ENCODE measurements at regions not wholly inside any gene's neighbourhood (a gene's known extent, or its start where the extent isn't known, plus 50 kb on each side); places are given as distances from the start of the nearest gene placed in this dataset.

- TF ChIP-seq, protein P1, sequence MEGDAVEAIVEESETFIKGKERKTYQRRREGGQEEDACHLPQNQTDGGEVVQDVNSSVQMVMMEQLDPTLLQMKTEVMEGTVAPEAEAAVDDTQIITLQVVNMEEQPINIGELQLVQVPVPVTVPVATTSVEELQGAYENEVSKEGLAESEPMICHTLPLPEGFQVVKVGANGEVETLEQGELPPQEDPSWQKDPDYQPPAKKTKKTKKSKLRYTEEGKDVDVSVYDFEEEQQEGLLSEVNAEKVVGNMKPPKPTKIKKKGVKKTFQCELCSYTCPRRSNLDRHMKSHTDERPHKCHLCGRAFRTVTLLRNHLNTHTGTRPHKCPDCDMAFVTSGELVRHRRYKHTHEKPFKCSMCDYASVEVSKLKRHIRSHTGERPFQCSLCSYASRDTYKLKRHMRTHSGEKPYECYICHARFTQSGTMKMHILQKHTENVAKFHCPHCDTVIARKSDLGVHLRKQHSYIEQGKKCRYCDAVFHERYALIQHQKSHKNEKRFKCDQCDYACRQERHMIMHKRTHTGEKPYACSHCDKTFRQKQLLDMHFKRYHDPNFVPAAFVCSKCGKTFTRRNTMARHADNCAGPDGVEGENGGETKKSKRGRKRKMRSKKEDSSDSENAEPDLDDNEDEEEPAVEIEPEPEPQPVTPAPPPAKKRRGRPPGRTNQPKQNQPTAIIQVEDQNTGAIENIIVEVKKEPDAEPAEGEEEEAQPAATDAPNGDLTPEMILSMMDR (IDR thresholded peaks at IDR 0.05; ENCODE audit: insufficient read depth, low read length, poor library complexity, severe bottlenecking), result no peak
- H3K36me3 ChIP-seq (ENCODE audit: control insufficient read depth, insufficient read depth, low read length), result no peaks in the 10 kb centered on the region
- H3K4me3 ChIP-seq (ENCODE audit: low read depth, low read length), result no peak overlapping the region
- no peak for DNase-seq (ENCODE audit: low read depth)
- H3K27me3 ChIP-seq (ENCODE audit: control insufficient read depth, insufficient read depth, low read length), result no peaks in the 10 kb centered on the region
Measured at GRCh38 chr12:58087423-58088127, 146.2 kb downstream of the ATP23 start.

GRCh38 chr12:58089588-58089987 is 148.2 kb downstream of the ATP23 start:
- DNase-seq (ENCODE audit: low read depth), result no peak
- Histone ChIP-seq H3K36me3 (ENCODE audit: control insufficient read depth, insufficient read depth, low read length) (no peaks in the 10 kb centered on the region), H3K4me3 (ENCODE audit: low read depth, low read length) (no peak overlapping the region), H3K27me3 (ENCODE audit: control insufficient read depth, insufficient read depth, low read length) (no peaks in the 10 kb centered on the region)
- TF ChIP-seq, protein P1 (IDR thresholded peaks at IDR 0.05; ENCODE audit: insufficient read depth, low read length, poor library complexity, severe bottlenecking), result no peak

GRCh38 chr12:58090685-58091084 is 149.3 kb downstream of the ATP23 start:
- no peaks in the 10 kb centered on the region for H3K36me3 ChIP-seq (ENCODE audit: control insufficient read depth, insufficient read depth, low read length)
- no peaks in the 10 kb centered on the region for H3K27me3 ChIP-seq (ENCODE audit: control insufficient read depth, insufficient read depth, low read length)
- DNase-seq (ENCODE audit: low read depth), result no peak
- no peak overlapping the region for H3K4me3 ChIP-seq (ENCODE audit: low read depth, low read length)
- TF ChIP-seq, protein P1 (IDR thresholded peaks at IDR 0.05; ENCODE audit: insufficient read depth, low read length, poor library complexity, severe bottlenecking), result no peak

DNA sequence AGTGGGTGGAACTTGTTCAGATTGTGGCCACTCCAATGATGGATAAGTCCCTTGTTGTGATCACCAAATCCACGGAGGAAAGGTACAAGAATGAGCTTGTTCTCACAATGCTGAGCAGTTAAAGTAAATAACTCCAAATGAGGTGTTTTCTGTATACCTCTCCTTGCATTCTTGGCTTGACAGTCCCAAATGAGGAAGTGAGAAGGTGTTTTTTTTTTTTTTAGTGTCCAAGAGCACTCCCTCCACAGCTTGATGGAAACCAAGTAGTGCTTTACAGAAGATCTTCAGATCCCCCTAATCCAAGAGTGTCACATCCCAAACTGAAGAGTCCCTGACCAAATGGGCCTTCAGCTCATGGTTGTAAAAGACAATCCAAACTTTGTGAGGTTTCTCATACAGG is 153.6 kb downstream of the ATP23 start:
- TF ChIP-seq, protein P1 (IDR thresholded peaks at IDR 0.05; ENCODE audit: insufficient read depth, low read length, poor library complexity, severe bottlenecking), result no peak
- Histone ChIP-seq H3K36me3 (ENCODE audit: control insufficient read depth, insufficient read depth, low read length) (no peaks in the 10 kb centered on the region), H3K4me3 (ENCODE audit: low read depth, low read length) (no peak overlapping the region), H3K27me3 (ENCODE audit: control insufficient read depth, insufficient read depth, low read length) (no peaks in the 10 kb centered on the region)
- no peak for DNase-seq (ENCODE audit: low read depth)

DNA sequence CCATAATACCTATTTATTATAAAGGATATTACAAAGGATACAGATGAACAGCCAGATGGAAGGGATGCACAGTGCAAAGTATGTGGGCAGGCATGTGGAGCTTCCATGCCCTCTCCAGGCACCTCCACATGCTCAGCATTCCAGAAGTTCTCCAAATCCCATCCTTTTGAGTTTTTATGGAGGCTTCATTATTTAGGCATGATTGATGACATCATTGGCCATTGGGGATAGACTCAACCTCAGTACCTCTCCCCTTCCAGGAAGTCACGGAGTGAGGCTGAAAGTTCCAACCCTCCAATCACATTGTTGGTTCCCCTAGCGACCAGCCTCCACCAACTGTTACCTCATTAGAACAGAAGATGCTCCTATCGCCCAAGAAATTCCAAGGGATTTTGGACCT is 156.4 kb downstream of the ATP23 start:
- H3K4me3 ChIP-seq (ENCODE audit: low read depth, low read length), result no peak overlapping the region
- no peaks in the 10 kb centered on the region for H3K27me3 ChIP-seq (ENCODE audit: control insufficient read depth, insufficient read depth, low read length)
- no peak for DNase-seq (ENCODE audit: low read depth)
- no peaks in the 10 kb centered on the region for H3K36me3 ChIP-seq (ENCODE audit: control insufficient read depth, insufficient read depth, low read length)
- TF ChIP-seq, protein P1 (IDR thresholded peaks at IDR 0.05; ENCODE audit: insufficient read depth, low read length, poor library complexity, severe bottlenecking), result no peak

GRCh38 chr12:58099476-58099875 is 158.1 kb downstream of the ATP23 start:
- no peak overlapping the region for H3K4me3 ChIP-seq (ENCODE audit: low read depth, low read length)
- DNase-seq (ENCODE audit: low read depth), result no peak
- TF ChIP-seq, protein P1 (IDR thresholded peaks at IDR 0.05; ENCODE audit: insufficient read depth, low read length, poor library complexity, severe bottlenecking), result no peak
- H3K36me3 ChIP-seq (ENCODE audit: control insufficient read depth, insufficient read depth, low read length), result no peaks in the 10 kb centered on the region
- no peaks in the 10 kb centered on the region for H3K27me3 ChIP-seq (ENCODE audit: control insufficient read depth, insufficient read depth, low read length)

Measured in kidney epithelial cell (primary cell).